ENCODE measurements at regions not wholly inside any gene's neighbourhood (a gene's known extent, or its start where the extent isn't known, plus 50 kb on each side); places are given as distances from the start of the nearest gene placed in this dataset.
A peak's percentile ranks its signal among the peaks of the same experiment; 100 is the strongest.

- DNase-seq (no peak), FAIRE-seq (no peak)
- Histone ChIP-seq H3K27me3 (ENCODE audit: control insufficient read depth in 3 of 3, insufficient read depth in 3 of 3, low read length in 3 of 3) (no peaks in the 10 kb centered on the region), H3K9me3 (ENCODE audit: control insufficient read depth in 2 of 2, insufficient read depth in 1 of 2, low read depth in 1 of 2, low read length in 1 of 2) (no peaks in the 10 kb centered on the region), H3K4me3 (ENCODE audit: low read depth in 1 of 3, low read length in 3 of 3) (no peak overlapping the region), H3K4me1 (ENCODE audit: control insufficient read depth in 3 of 3, insufficient read depth in 2 of 3, low read depth in 1 of 3, low read length in 2 of 3) (peaks cover 0 to 65% (median 12%) of the 10 kb centered on the region in 3 donors), H3K36me3 (ENCODE audit: control insufficient read depth in 3 of 3, insufficient read depth in 2 of 3, low read depth in 1 of 3, low read length in 3 of 3) (no peaks in the 10 kb centered on the region), H3K27ac (ENCODE audit: low read depth in 1 of 3, low read length in 2 of 3) (peak overlapping the region in 2 of 3 donors; percentile 91 to 99)
- WGBS, 3 donors: 17 to 64% (median 29%) methylated on average over 5 of the region's 5 CpGs
Observed at GRCh38 chr6:6722195-6722594, 133.7 kb downstream of the LY86 start.

DNA sequence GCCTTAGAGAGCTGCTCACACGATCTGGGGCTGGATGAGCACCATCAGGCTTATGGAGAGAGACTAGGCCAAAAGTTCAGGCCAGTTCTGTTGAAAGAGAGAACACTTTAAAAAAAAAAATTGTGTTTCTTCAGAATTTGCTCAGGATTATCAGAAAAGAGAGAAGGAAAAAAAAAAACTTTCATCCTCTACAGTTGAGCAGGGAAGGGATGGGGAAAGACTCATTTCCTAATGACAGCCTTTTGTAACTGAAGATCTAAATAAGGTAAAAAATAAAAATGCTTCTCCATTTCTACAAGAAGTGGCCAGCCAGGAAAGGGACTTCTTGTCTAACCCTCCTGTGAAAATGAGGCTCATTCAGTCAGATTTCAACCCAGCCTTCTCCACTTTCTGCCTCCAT is 134.8 kb downstream of the LY86 start:
- H3K36me3 ChIP-seq (ENCODE audit: control insufficient read depth in 3 of 3, insufficient read depth in 2 of 3, low read depth in 1 of 3, low read length in 3 of 3): no peaks in the 10 kb centered on the region
- FAIRE-seq: no peak
- no peaks in the 10 kb centered on the region for H3K27me3 ChIP-seq (ENCODE audit: control insufficient read depth in 3 of 3, insufficient read depth in 3 of 3, low read length in 3 of 3)
- H3K27ac ChIP-seq (ENCODE audit: low read depth in 1 of 3, low read length in 2 of 3): peak overlapping the region; percentile 91 to 99 (median 91)
- no peaks in the 10 kb centered on the region for H3K9me3 ChIP-seq (ENCODE audit: control insufficient read depth in 2 of 2, insufficient read depth in 1 of 2, low read depth in 1 of 2, low read length in 1 of 2)
- 7 to 48% (median 27%) methylated on average over 1 of the region's 1 CpG for WGBS, 3 donors
- no peak for DNase-seq
- peak overlapping the region in 1 of 3 donors; percentile 51 for H3K4me3 ChIP-seq (ENCODE audit: low read depth in 1 of 3, low read length in 3 of 3)
- peaks cover 0 to 59% (median 12%) of the 10 kb centered on the region in 3 donors for H3K4me1 ChIP-seq (ENCODE audit: control insufficient read depth in 3 of 3, insufficient read depth in 2 of 3, low read depth in 1 of 3, low read length in 2 of 3)

DNA sequence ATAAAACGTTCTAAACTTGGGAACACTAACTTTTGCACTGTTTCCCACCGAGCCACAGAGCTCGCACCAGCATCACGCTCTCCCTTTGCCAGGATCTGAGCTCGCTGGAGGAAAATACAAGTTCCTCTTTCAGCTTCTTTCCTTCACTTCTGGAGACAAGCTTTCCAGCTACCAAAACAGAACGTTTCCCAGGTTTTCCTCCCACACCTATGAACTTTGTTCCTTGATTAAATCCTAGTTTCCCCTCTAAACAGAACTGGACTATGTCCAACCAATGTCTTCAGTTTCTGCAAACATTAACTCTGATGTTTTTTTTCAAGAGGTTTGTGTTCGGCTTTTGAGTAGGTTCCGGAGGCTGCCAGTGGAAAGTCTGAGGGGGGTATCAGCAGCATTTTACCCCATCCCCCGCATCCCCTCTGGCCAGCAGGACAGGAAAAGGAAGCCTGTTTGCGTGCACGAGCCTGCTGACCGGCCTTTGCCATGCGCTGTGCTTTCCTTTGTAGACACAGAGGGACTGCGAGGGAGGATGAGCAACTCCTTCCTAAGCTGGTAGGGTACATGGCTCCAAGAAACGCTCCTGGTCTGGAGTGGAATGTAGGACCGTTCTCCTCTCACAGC is 135.5 kb downstream of the LY86 start:
- FAIRE-seq (no peak), DNase-seq (peak; percentile 83 to 88)
- Histone ChIP-seq H3K36me3 (ENCODE audit: control insufficient read depth in 3 of 3, insufficient read depth in 2 of 3, low read depth in 1 of 3, low read length in 3 of 3) (no peaks in the 10 kb centered on the region), H3K4me1 (ENCODE audit: control insufficient read depth in 3 of 3, insufficient read depth in 2 of 3, low read depth in 1 of 3, low read length in 2 of 3) (peaks cover 0 to 59% (median 12%) of the 10 kb centered on the region in 3 donors), H3K27ac (ENCODE audit: low read depth in 1 of 3, low read length in 2 of 3) (peak overlapping the region; percentile 91 to 99 (median 91)), H3K4me3 (ENCODE audit: low read depth in 1 of 3, low read length in 3 of 3) (peak overlapping the region in 2 of 3 donors; percentile 37 to 51), H3K27me3 (ENCODE audit: control insufficient read depth in 3 of 3, insufficient read depth in 3 of 3, low read length in 3 of 3) (no peaks in the 10 kb centered on the region), H3K9me3 (ENCODE audit: control insufficient read depth in 2 of 2, insufficient read depth in 1 of 2, low read depth in 1 of 2, low read length in 1 of 2) (no peaks in the 10 kb centered on the region)
- 6 to 20% (median 15%) methylated on average over 16 of the region's 16 CpGs for WGBS, 3 donors

DNA sequence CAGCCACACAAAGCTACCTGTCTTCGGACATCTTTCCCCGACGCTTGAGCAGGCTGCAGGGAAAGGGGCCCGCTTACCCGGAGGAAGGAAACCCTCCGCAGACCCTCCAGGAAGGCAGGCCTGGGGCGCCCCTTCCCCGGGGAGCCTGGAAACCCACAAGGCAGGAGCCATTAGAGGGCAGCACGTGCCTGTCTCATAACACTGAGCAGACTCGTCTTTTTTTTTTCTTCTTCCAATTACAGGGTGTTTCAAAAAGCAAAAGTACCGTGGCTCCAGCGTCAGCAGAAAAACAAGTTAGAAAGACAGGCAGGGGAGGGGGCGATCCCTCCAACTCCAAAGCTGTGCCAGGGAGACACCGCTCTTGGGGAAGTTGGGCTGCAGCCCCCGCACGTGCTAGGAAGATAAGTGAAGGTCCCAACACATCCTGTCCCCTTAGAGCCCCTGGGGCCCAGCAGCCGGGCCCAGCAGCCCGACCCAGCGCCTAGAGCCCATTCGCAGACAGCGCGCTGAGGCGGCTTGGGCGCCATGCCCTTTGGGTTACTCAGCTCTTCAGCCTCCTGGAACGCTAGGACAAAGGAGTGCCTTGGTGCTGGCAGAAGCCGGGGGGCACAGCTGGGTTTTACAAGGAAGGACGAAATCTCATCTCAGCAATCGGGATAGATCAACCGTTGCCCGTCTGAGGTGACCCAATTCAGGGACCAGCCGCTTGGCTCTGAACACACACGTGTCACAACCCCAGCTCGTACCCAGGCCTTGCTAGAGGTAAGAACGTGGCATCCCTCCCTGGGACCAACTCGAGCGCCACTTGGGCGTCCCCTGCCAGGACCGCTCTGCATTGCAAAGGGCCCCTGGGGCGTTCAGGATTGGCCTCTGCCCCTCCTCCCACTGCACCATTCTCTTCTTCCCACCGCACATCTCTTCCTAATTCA is 136.3 kb downstream of the LY86 start:
- Histone ChIP-seq H3K9me3 (ENCODE audit: control insufficient read depth in 2 of 2, insufficient read depth in 1 of 2, low read depth in 1 of 2, low read length in 1 of 2) (no peaks in the 10 kb centered on the region), H3K36me3 (ENCODE audit: control insufficient read depth in 3 of 3, insufficient read depth in 2 of 3, low read depth in 1 of 3, low read length in 3 of 3) (no peaks in the 10 kb centered on the region), H3K27me3 (ENCODE audit: control insufficient read depth in 3 of 3, insufficient read depth in 3 of 3, low read length in 3 of 3) (no peaks in the 10 kb centered on the region), H3K4me1 (ENCODE audit: control insufficient read depth in 3 of 3, insufficient read depth in 2 of 3, low read depth in 1 of 3, low read length in 2 of 3) (peaks cover 0 to 59% (median 12%) of the 10 kb centered on the region in 3 donors), H3K4me3 (ENCODE audit: low read depth in 1 of 3, low read length in 3 of 3) (peak overlapping the region in 2 of 3 donors; percentile 37 to 51), H3K27ac (ENCODE audit: low read depth in 1 of 3, low read length in 2 of 3) (peak overlapping the region; percentile 91 to 99 (median 91))
- FAIRE-seq (no peak), DNase-seq (peak; percentile 84 to 90)
- WGBS, 3 donors: 6 to 26% (median 14%) methylated on average over 39 to 40 of the region's 40 CpGs

GRCh38 chr6:6725468-6726209 is 137.1 kb downstream of the LY86 start:
- no peaks in the 10 kb centered on the region for H3K9me3 ChIP-seq (ENCODE audit: control insufficient read depth in 2 of 2, insufficient read depth in 1 of 2, low read depth in 1 of 2, low read length in 1 of 2)
- peaks cover 0 to 57% (median 12%) of the 10 kb centered on the region in 3 donors for H3K4me1 ChIP-seq (ENCODE audit: control insufficient read depth in 3 of 3, insufficient read depth in 2 of 3, low read depth in 1 of 3, low read length in 2 of 3)
- 66 to 76% (median 67%) methylated on average over 15 of the region's 15 CpGs for WGBS, 3 donors
- DNase-seq (peak in 1 of 2 donors; percentile 52), FAIRE-seq (no peak)
- no peaks in the 10 kb centered on the region for H3K27me3 ChIP-seq (ENCODE audit: control insufficient read depth in 3 of 3, insufficient read depth in 3 of 3, low read length in 3 of 3)
- peak overlapping the region in 1 of 3 donors; percentile 51 for H3K4me3 ChIP-seq (ENCODE audit: low read depth in 1 of 3, low read length in 3 of 3)
- H3K27ac ChIP-seq (ENCODE audit: low read depth in 1 of 3, low read length in 2 of 3): peak overlapping the region; percentile 91 to 99 (median 91)
- H3K36me3 ChIP-seq (ENCODE audit: control insufficient read depth in 3 of 3, insufficient read depth in 2 of 3, low read depth in 1 of 3, low read length in 3 of 3): no peaks in the 10 kb centered on the region

GRCh38 chr6:6728169-6728941 is 139.8 kb downstream of the LY86 start:
- H3K36me3 ChIP-seq (ENCODE audit: control insufficient read depth in 3 of 3, insufficient read depth in 2 of 3, low read depth in 1 of 3, low read length in 3 of 3): no peaks in the 10 kb centered on the region
- H3K27me3 ChIP-seq (ENCODE audit: control insufficient read depth in 3 of 3, insufficient read depth in 3 of 3, low read length in 3 of 3): no peaks in the 10 kb centered on the region
- H3K27ac ChIP-seq (ENCODE audit: low read depth in 1 of 3, low read length in 2 of 3): no peak overlapping the region
- FAIRE-seq (no peak), DNase-seq (no peak)
- WGBS, 3 donors: 89 to 90% (median 90%) methylated on average over 9 of the region's 9 CpGs
- no peaks in the 10 kb centered on the region for H3K9me3 ChIP-seq (ENCODE audit: control insufficient read depth in 2 of 2, insufficient read depth in 1 of 2, low read depth in 1 of 2, low read length in 1 of 2)
- H3K4me1 ChIP-seq (ENCODE audit: control insufficient read depth in 3 of 3, insufficient read depth in 2 of 3, low read depth in 1 of 3, low read length in 2 of 3): peaks cover 0 to 30% (median 7%) of the 10 kb centered on the region in 3 donors
- no peak overlapping the region for H3K4me3 ChIP-seq (ENCODE audit: low read depth in 1 of 3, low read length in 3 of 3)

DNA sequence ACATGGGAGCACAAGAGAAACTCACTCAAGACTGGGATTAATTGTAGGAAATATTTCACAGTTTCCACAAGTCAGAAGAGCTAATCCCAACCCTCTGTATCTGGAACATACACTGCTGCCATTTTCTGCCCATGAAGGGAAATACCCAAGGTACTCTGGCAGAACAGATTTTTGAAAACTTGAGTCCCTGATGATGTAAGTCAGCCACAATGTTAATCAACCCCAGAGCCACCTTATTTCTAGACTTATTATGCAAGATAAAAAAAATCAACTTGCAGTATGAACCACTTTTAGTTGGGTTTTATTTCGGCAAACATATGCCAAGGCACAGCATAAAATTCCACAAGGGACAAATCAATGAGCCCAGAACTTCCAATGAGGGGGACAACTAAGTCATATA is 141.5 kb downstream of the LY86 start:
- H3K27me3 ChIP-seq (ENCODE audit: control insufficient read depth in 3 of 3, insufficient read depth in 3 of 3, low read length in 3 of 3): no peaks in the 10 kb centered on the region
- H3K9me3 ChIP-seq (ENCODE audit: control insufficient read depth in 2 of 2, insufficient read depth in 1 of 2, low read depth in 1 of 2, low read length in 1 of 2): no peaks in the 10 kb centered on the region
- DNase-seq (no peak), FAIRE-seq (no peak)
- peaks cover 0 to 15% (median 7%) of the 10 kb centered on the region in 3 donors for H3K4me1 ChIP-seq (ENCODE audit: control insufficient read depth in 3 of 3, insufficient read depth in 2 of 3, low read depth in 1 of 3, low read length in 2 of 3)
- H3K27ac ChIP-seq (ENCODE audit: low read depth in 1 of 3, low read length in 2 of 3): no peak overlapping the region
- H3K36me3 ChIP-seq (ENCODE audit: control insufficient read depth in 3 of 3, insufficient read depth in 2 of 3, low read depth in 1 of 3, low read length in 3 of 3): no peaks in the 10 kb centered on the region
- 43 to 57% (median 56%) methylated on average over 1 of the region's 1 CpG for WGBS, 3 donors
- H3K4me3 ChIP-seq (ENCODE audit: low read depth in 1 of 3, low read length in 3 of 3): no peak overlapping the region

Data from small intestine (tissue), 7 donors.